Fibroblast of gingiva (primary cell): ENCODE measurements at regions not wholly inside any gene's neighbourhood (a gene's known extent, or its start where the extent isn't known, plus 50 kb on each side); places are given as distances from the start of the nearest gene placed in this dataset.
"Not testable (repeated sequence)": the region's sequence is repeated elsewhere in the genome, so short reads cannot be mapped to it uniquely, and the experiment has no call there.

ENCODE experiments used
- DNase-seq: peaks from one replicate; pipeline ENCODE4 v3.0.0-alpha.2; 2011; ENCODE audit warnings: low read depth

DNA sequence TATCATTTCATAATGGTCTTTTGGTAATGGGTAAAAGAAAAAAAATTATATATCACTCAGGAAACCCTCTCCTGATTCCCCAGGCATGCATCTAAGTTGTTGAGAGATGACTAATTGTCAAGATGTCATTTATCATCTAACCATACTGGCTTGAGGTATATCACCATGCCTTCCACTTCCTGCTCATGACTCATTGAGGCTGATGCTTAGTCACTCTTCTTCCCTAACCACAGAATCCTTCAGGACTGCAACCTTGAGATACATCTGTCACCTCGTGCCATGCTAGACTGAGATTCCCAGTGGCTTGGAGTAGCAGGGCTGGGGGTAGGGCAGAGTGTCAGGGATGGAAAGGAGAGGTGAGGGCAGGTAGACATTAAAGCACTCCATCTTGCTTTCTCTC, 782.5 kb upstream of the INTU start:
- DNase-seq = peak; percentile 62

DNA sequence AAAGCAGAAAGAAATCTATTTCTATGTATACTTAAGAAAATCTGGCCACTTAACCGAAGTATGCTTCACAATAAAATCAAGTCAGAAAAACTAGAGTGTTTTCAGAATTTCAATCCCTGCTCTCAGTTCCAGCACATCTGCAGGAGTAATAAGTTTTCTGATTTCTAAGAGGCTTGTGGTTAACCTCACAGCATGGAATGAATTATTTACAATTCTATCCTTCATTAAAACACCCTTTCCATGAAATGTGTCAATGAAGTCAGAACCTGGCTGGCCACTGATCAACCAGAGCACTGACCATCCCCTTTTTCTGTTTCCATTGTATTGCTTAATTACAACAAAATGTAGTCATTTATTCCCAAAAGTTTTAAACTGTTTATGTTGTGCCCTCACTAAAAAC, 781.4 kb upstream of the INTU start:
- DNase-seq = no peak

DNA sequence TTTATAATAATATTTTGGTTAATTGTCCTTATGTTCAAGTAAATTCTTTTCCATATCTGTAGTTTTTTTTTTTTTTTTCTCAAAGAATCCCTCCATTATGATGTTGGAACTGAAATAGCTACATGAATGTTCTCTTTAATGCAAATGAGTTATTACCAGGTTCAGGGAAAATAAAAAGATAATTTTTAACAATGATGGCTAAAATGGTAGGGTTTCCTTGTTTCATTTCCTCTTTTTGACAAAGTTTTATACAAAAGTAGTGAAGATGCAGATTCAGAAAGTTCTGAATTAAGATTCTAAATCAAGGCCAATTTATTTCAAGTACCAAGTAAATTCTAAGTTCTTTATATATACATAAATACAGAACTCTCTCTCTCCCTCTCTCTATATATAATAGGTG, 779.0 kb upstream of the INTU start:
- no peak for DNase-seq

DNA sequence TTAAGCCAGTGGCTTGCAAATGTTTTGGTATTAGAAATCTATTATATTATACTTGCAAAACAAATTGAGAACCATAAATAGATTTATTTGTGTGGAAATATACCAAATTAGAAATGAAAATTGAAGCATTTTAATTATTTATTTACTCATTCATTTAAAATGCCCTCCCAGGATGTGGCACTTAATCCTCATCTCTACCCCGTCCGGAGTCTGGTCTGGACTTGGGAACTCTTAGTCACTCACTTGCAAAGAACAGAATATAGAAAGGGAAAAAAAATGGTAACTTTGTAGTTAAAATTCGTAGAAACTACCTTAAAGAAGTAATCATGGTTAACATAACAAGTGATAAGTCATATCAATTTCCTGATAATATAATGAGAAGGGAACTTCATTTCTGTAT, 775.9 kb upstream of the INTU start:
- DNase-seq = no peak

DNA sequence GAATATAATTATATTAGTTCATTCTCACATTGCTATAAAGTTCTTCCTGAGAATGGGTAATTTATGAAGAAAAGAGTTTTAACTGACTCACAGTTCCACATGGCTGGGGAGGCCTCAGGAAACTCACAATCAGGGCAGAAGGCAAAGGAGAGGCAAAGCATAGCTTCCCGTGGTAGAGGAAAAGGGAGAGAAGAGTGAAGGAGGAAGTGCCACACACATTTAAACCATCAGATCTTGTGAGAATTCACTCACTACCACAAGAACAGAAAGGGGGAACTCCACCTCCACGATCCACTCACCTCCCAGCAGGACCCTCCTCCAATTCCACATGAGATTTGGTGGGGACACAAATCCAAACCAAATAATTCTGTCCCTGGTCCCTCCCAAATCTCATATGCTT, 773.4 kb upstream of the INTU start:
- no peak for DNase-seq

DNA sequence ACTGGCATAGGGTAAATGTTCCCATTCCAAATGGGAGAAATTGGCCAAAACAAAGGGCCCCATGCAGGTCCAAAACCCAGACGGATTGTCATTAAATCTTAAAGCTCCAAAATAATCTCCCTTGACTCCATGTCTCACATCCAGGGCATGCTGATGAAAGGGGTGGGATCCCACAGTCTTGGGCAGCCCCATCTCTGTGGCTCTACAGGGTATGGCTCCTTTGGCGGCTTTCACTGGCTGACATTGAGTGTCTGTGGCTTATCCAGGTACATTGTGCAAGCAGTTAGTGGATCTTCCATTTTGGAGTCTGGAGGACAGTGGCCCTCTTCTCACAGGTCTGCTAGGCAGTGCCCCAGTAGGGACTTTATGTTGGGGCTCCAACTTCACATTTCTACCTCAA, 772.9 kb upstream of the INTU start:
- no peak for DNase-seq

DNA sequence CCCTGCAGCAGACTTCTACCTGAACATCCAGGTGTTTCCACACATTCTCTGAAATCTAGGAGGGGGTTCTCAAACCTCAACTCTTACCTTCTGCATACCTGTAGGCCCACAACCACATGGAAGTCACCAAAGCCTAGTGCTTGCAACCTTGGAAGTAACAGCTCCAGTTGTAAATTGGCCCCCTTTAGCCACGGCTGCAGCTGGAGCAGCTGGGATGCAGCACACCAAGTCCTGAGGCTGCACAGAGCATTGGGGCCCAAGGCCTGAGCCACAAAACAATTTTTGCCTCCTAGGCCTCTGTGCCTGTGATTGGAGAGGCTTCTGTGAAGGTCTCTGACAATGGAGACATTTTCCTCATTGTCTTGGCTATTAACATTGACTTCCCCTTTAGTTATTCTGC, 772.4 kb upstream of the INTU start:
- no peak for DNase-seq

DNA sequence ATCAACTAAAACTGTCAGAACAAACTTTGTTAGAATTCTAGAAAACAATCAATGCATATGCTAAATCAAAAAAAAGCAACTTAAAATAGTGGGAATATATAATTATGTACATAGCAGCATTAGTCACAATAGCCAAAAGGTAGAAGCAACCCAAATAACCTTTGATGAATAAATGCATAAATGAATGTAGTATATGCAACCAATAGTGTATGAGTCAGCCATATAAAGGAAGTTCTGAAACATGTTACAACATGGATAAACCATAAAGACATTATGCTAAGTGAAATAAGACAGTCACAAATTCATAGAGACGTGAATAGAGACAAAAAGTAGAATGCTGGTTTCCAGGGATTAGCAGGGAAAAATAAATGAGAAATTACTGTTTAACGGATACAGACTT, 762.8 kb upstream of the INTU start:
- DNase-seq = no peak

DNA sequence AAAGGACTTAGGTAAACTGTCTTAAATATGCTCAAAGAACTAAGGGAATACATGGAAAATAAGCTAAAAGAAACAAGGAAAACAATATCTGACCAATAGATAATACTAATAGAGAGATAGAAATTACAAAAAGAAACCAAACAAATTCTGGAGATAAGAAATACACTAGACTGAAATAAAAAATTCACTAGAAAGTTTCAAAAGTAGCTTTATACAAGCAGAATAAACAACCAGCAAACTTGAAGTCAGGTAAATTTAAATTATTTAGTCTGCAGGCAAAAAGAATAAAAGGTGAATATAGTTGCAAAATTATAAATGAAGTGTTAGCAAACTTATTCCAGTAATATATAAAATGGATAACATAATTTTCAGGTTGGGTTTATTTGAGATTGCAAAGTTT, 760.9 kb upstream of the INTU start:
- DNase-seq = no peak

DNA sequence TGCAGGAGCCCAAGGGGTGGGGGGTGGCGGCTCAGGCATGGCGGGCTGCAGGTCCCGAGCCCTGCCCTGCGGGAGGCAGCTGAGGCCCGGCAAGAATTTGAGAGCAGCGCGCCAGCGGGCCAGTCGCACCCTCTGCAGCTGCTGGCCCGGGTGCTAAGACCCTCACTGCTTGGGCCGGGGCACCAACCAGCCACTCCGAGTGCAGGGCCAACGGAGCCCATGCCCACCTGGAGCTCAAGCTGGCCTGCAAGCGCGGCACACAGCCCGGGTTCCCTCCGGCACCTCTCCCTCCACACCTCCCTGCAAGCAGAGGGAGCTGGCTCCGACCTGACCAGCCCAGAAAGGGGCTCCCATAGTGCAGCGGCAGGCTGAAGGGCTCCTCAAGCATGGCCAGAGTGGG, 758.2 kb upstream of the INTU start:
- no peak for DNase-seq

DNA sequence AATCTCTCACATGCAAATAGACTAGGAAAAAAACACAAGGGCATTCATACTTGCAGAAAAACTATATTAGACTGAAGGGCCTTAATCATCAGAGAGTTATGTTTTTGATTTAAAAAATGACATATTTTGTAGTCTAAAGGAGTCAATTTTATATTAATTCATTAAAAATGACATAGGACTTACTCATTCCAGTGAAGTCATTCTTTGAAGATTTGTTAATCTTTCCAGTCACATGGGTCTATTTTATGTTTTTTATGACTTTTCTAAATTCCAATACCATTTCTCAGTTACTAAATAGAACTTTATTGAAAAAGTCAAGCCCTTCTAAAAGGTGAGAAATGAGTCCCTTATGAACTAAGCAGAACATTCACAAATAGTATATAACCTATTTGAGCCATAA, 743.8 kb upstream of the INTU start:
- peak; percentile 21 for DNase-seq

DNA sequence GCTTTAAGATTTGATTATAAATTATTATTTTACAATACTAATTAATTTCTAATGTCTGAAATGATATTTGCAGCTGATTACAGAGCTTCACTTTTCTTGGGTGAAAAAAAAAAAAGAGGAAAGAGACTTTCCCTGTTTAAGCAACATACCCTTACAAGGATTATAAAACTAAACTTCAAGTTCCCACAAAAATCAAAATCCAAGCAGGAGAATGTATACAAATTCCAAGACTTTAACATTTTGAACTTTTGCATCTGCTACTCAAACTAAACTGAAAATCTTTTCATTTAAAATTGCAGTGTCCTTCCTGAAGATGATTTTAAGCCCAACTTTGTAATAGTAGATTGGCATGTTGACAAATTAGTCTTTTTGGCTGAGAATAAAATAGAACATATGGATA, 742.4 kb upstream of the INTU start:
- no peak for DNase-seq

DNA sequence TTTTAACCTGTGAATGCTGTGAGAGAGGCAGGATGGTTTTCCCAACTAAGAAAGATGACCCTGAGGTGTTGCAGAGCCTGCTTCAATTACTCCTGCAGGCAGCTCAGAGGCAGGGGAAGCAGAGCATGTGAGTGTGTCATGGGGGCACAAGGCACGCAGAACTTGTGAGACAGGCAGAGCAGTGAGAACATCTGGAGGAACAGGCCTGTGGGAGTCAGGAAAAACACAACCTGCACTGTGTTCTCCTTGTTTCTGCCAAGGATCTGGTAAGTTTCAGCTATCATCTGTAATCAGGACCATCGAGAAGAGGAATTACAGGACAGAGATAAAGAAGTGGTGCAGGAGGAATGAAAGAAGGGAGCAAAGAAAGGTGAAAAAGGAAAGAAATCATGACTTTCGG, 741.8 kb upstream of the INTU start:
- no peak for DNase-seq

DNA sequence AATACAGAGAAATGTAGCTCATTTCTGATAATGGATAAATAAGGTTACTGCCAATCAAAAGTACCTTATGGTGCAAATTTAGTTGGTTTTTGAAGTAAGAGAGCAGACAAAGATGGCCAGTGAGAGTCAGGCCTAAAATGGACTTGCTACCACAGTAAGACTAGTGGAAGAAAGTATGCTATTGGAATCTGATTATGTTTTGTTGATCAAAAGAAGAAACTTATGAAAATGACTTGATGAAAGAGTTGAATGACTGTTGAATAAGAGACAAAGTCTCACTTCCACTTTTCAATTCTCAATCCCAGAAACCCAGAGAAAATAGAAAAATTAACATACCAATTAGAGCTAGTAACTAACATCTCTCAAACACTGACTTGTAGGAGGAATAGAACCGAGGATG, 737.8 kb upstream of the INTU start:
- no peak for DNase-seq

DNA sequence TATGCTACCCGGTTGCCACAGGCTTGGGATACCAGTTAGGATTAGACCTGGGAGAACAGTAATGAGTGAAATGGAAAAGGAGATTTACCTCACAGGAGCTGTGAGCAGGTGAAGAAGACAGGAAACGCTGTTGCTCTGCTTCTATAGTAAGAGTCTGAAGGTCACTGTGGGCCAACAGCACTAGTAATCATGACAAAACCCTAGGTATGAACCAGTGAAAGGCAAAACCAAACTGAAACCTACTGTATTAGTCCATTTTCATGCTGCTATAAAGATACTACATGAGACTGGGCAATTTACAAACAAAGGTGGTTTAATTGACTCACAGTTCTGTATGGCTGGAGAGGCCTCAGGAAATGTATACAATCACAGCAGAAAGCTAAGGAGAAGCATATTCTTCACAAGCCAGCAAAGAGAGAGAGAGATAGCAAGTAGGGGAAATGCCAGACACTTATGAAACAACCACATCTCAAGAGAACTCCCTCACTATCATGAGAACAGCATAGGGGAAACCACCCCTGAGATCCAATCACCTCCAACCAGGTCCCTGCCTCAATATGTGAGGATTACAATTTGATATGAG, 736.7 kb upstream of the INTU start:
- DNase-seq = no peak

DNA sequence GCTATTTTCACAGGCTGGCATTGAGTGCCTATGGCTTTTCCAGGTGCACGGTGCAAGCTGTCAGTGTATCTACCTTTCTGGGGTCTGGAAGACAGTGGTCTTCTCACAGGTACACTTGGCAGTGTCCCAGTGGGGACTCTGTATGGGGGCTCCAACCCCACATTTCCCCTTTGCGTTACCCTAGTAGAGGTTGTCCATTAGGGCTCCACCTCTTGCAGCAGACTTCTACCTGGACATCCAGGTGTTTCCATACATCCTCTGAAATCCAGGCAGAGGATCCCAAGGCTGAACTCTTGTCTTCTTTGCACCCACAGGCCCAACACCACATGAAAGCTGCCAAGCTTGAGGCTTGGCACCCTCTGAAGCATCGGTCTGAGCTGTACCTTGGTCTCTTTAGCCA, 735.7 kb upstream of the INTU start:
- no peak for DNase-seq

DNA sequence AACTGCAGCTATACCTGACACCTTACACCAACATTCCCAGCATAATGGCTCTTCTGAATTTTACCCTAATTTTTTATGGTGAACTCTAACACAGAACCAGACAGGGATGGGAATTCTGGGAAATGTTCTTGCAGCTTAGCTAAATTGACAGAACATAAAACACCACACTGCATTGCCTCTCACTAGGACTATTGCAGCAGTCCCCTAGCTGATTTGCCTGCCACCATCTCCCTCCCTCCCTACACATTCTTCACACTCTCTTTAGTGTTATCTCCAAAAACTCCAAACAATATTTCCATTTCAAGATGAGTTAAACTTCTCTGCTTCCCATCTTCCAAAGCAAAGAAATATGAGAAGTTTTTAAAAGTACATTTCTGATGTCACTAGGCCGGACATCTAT, 733.9 kb upstream of the INTU start:
- no peak for DNase-seq

DNA sequence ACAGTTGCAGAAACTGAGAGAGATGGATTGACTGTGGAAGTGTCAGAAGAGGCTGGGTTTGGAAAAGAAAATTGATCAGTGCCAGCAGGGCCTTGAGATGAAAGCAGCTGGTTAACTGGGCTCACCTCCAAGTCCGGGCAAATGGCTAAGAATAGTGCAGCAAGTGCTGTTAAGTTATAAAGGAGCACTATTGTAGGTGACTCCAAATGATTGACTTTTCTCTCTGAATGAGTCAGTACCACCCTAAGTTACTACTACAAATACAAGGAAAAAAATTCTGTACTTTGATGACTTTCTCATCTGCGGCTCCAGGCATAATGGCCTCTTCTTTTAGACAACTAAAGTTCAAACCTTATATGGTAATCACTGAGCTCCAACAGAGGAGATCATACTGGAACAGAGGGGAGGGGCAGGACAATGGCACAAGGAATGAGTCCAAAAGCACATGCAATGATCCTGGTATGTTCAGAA, 733.4 kb upstream of the INTU start:
- peak; percentile 91 for DNase-seq

DNA sequence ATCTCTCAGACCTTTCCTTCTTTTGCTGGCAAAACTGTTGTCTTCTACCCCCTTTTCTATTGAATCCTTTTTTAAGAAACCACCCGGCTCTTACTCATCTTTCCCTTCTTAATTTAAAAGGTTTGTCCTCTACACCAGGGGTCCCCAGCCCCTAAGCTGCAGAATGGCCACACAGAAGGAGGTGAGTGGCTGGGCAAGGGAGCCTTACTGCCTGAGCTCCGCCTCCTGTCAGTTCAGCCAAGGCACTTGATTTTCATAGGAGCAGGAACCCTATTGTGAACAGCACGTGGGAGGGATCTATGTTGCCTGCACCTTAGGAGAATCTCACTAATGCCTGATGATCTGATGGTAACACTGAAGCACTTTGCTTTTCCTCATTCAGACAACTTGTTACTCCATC, 726.3 kb upstream of the INTU start:
- DNase-seq = no peak

DNA sequence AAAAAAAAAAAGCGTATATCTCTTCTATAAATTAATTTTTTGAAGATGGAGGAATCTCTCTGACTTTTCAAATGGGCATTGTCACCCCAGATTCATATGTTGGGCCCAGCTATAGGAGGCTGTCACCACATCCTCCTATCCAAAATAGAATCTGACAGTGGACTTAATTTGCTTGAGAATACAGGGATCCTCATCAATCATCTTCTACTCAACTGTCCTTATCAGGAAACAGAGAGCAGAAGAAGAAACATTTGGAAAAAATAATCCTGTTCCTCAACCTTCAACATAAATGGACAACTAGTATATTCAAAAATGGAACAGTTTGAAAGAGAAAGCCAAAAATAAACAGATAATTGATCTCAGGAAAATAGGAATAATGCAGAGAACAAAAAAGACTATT, 725.4 kb upstream of the INTU start:
- no peak for DNase-seq

DNA sequence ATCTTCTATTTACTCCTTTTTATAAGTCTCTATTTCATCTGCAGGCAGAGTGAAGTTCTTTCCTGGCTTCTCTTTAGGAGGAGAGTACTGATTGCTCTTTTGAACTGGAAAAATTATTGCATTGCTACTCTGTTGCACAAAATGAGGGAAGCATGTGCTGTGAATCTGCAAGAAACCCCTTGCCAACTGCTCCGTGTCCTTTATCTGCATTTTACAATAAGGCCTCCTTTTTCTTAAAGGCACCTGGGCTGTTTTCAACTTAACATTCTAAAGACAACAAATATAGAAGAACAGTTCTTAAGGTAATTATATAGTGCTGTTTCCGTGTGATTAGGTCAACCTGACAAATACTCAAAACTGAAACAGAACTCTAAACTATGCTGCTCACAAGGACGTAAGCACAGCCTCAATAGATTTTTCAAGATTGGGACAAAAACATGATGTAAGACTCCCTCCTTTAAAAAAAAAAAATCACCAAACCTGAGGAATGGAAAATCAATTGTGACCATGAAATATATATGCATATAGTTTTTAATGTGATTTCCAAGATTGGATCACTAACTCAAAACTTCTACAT, 716.6 kb upstream of the INTU start:
- peak; percentile 84 for DNase-seq

DNA sequence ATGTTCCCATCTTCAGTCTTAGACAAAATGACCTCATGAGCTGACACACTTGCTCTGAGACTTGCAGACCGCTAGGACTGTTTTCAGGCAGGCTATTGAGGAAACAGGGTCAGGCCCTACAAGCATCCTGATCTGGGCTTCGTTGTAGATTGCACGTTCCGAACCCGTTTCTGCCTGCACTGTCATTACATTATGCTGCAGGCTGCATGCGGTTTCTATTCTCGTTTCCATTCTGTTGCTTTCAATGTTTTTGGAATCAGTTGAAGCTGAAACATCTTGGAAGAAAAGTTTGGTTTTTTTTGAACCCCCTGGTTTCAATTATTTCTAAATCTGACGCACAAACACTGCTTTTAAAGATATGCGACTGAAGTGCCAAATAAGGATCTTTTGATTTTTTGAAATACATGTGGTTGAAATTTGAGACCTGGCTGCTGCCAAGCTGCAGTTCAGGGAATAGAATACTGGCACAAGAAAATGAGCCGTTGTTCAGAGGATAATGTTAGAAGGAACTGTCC, 716.1 kb upstream of the INTU start:
- peak; percentile 96 for DNase-seq

DNA sequence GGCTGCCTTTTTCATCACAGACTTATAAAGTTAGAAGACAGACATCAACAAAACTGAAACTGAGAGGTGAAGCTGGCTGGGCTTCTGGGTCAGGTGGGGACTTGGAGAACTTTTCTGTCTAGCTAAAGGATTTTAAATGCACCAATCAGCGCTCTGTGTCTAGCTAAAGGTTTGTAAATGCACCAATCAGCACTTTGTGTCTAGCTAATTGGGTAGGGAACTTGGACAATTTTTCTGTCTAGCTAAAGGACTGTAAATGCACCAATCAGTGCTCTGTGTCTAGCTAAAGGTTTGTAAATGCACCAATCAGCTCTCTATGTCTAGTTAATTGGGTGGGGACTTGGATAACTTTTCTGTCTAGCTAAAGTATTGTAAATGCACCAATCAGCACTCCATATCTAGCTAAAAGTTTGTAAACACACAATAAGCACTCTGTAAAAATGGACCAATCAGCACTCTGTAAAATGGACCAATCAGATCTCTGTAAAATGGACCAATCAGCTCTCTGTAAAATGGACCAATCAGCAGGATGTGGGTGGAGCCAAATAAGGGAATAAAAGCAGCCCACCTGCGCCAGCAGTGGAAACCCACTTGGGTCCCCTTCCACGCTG, 710.3 kb upstream of the INTU start:
- DNase-seq = not testable (repeated sequence)

DNA sequence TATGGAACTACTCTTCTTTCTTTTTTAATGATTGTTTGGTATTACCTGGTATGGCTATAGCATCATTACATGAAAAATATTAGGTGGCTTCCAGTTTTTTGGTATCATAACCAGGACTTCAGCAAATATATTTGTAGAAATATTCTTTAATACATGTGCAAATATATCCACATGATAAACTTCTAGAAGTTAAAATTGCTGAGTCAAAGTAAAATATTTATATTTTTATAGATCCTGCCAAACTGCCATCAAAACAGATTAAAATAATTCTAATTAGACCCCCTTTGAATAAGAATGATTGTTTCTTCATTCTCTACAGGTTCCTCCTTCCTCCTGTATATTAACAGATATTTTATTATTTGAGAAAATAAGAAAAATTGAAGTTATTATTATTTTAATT, 708.5 kb upstream of the INTU start:
- DNase-seq = no peak
